Bronchial epithelial cell (primary cell): ENCODE measurements at regions not wholly inside any gene's neighbourhood (a gene's known extent, or its start where the extent isn't known, plus 50 kb on each side); places are given as distances from the start of the nearest gene placed in this dataset.
A peak's percentile ranks its signal among the peaks of the same experiment; 100 is the strongest.

Source experiments
- DNase-seq: peaks from one replicate; pipeline ENCODE4 v3.0.0-alpha.2; 2010; ENCODE audit warnings: low read depth
- FAIRE-seq: peaks from 2 replicates; lab custom pipeline; 2011; peaks lifted over from hg19 to GRCh38; lab: Jason Lieb, UNC
- H3K27me3 ChIP-seq: 2 replicates; pipeline ENCODE4 v1.5.1; 2011; ENCODE audit warnings: low read length; ENCODE audit not compliant: control insufficient read depth, insufficient read depth
- H3K36me3 ChIP-seq: 2 replicates; pipeline ENCODE4 v1.5.1; 2011; ENCODE audit warnings: low read length; ENCODE audit not compliant: control insufficient read depth, insufficient read depth
- H3K4me3 ChIP-seq: 2 replicates; pipeline ENCODE4 v1.5.1; 2011; ENCODE audit warnings: mild to moderate bottlenecking, low read depth, low read length, control low read depth
- TF ChIP-seq, protein P1 (sequence below): IDR thresholded peaks from 2 replicates; pipeline ENCODE4 v1.5.1; 2011; ENCODE audit warnings: mild to moderate bottlenecking, moderate library complexity, low read length, control low read depth, inconsistent platforms; ENCODE audit not compliant: insufficient read depth, severe bottlenecking

- Histone ChIP-seq H3K4me3 (no peak overlapping the region), H3K36me3 (no peaks in the 10 kb centered on the region), H3K27me3 (no peaks in the 10 kb centered on the region)
- DNase-seq = peak; percentile 91
- TF ChIP-seq, protein P1, sequence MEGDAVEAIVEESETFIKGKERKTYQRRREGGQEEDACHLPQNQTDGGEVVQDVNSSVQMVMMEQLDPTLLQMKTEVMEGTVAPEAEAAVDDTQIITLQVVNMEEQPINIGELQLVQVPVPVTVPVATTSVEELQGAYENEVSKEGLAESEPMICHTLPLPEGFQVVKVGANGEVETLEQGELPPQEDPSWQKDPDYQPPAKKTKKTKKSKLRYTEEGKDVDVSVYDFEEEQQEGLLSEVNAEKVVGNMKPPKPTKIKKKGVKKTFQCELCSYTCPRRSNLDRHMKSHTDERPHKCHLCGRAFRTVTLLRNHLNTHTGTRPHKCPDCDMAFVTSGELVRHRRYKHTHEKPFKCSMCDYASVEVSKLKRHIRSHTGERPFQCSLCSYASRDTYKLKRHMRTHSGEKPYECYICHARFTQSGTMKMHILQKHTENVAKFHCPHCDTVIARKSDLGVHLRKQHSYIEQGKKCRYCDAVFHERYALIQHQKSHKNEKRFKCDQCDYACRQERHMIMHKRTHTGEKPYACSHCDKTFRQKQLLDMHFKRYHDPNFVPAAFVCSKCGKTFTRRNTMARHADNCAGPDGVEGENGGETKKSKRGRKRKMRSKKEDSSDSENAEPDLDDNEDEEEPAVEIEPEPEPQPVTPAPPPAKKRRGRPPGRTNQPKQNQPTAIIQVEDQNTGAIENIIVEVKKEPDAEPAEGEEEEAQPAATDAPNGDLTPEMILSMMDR = no peak
- no peak for FAIRE-seq
Observed at GRCh38 chr10:10796774-10797415, 220.8 kb upstream of the CELF2 start.

GRCh38 chr10:10797513-10797912 is 220.2 kb upstream of the CELF2 start:
- H3K27me3 ChIP-seq = no peaks in the 10 kb centered on the region
- H3K4me3 ChIP-seq = no peak overlapping the region
- FAIRE-seq (no peak), DNase-seq (no peak)
- H3K36me3 ChIP-seq = no peaks in the 10 kb centered on the region
- TF ChIP-seq, protein P1 = no peak

- FAIRE-seq = no peak
- Histone ChIP-seq H3K27me3 (no peaks in the 10 kb centered on the region), H3K36me3 (no peaks in the 10 kb centered on the region), H3K4me3 (no peak overlapping the region)
- DNase-seq = no peak
- TF ChIP-seq, protein P1 = no peak
Observed at GRCh38 chr10:10798102-10798863, 219.4 kb upstream of the CELF2 start.

DNA sequence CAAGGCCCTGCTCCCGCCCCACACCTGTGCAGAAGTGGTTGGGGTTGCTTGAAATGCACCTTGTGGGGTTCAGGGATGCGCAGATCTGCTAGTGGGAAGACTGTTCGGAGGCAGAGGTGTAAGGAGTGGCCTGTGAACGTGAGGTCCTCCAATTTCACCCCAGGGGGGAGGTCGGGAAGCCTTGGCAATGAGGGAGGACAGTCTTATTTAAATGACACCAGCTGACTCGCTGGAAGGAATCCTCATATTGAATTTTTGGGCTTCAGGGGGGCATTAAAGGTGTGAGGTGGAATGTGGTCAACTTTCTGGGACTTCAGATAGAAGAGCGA is 218.8 kb upstream of the CELF2 start:
- DNase-seq (no peak), FAIRE-seq (no peak)
- TF ChIP-seq, protein P1 = no peak
- no peaks in the 10 kb centered on the region for H3K36me3 ChIP-seq
- no peaks in the 10 kb centered on the region for H3K27me3 ChIP-seq
- no peak overlapping the region for H3K4me3 ChIP-seq

DNA sequence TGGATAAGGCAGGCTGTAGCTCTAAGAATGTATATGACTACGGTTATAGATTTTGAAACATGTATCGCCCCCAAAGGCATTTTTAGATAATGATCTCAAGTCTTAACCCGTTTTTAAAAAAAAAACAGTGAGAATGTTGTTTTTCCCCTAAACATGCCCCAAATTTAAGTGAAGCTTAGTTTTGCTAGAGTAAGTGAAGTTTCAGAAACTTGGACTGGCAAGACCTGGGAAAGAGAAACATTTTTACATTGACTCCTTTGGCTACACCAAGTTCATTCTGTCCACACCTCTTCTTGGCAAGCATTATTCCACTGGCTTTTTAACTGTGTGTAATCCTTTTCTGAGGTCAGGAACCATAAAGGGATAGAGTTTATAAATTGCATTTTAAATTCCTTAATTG is 216.7 kb upstream of the CELF2 start:
- no peak for FAIRE-seq
- DNase-seq = no peak

More for the DNA sequence above, 216.7 kb upstream of the CELF2 start:
- Histone ChIP-seq H3K27me3 (no peaks in the 10 kb centered on the region), H3K4me3 (no peak overlapping the region), H3K36me3 (no peaks in the 10 kb centered on the region)
- TF ChIP-seq, protein P1 = no peak
